ENCODE measurements at regions not wholly inside any gene's neighbourhood (a gene's known extent, or its start where the extent isn't known, plus 50 kb on each side); places are given as distances from the start of the nearest gene placed in this dataset.

- TF ChIP-seq CTCF (IDR thresholded peaks at IDR 0.05; ENCODE audit: low read depth, low read length, missing input control) (no peak), ATF3 (IDR thresholded peaks at IDR 0.05) (no peak), TAF1 (conservative IDR thresholded peaks at IDR 0.05) (no peak), EGR1 (IDR thresholded peaks at IDR 0.05; ENCODE audit: low read depth in 2 of 2) (no peak), MAX (IDR thresholded peaks at IDR 0.05) (no peak), REST (IDR thresholded peaks at IDR 0.05) (no peak), FOXA1 (IDR thresholded peaks at IDR 0.05) (no peak), YY1 (IDR thresholded peaks at IDR 0.05) (no peak)
Observed at GRCh38 chr6:23389386-23389785, 736.6 kb upstream of the NRSN1 start.
